AG04450 (cell line): ENCODE measurements at regions not wholly inside any gene's neighbourhood (a gene's known extent, or its start where the extent isn't known, plus 50 kb on each side); places are given as distances from the start of the nearest gene placed in this dataset.

Source experiments
- CTCF ChIA-PET: fragments of 300-600, 350-600 bp; formaldehyde crosslinking; extraction: SDS; loops from one replicate; lab custom pipeline; 2022; ENCODE audit warnings: antibody characterized with exemption, inconsistent platforms; lab: Charles Lee
- POLR2A ChIA-PET: fragments of 350-600 bp; formaldehyde crosslinking; extraction: SDS; loops from one replicate; lab custom pipeline; 2021; ENCODE audit warnings: antibody characterized with exemption, inconsistent platforms; lab: Yijun Ruan, JAX
- DNase-seq: peaks from one replicate; pipeline ENCODE4 v3.0.0-alpha.2; 2011; ENCODE audit warnings: low read depth, low spot score
- H3K27ac ChIP-seq: one replicate; pipeline ENCODE4 v1.5.1; 2012; ENCODE audit warnings: low read depth, low read length, control low read depth
- H3K27me3 ChIP-seq: one replicate; pipeline ENCODE4 v1.6.0; 2012; ENCODE audit warnings: low read length; ENCODE audit not compliant: control insufficient read depth, insufficient read depth
- H3K4me3 ChIP-seq: 2 replicates; pipeline ENCODE4 v1.5.1; 2011; ENCODE audit warnings: mild to moderate bottlenecking, low read depth, low read length, control low read depth
- H3K9me3 ChIP-seq: 2 replicates; pipeline ENCODE4 v1.5.1; 2012; ENCODE audit warnings: low read length; ENCODE audit not compliant: control insufficient read depth, insufficient read depth
- CTCF ChIP-seq: IDR thresholded peaks from 2 replicates; pipeline ENCODE4 v1.5.1; 2011; ENCODE audit warnings: low read depth, low read length, control low read depth, inconsistent platforms

- no peak overlapping the region for H3K27ac ChIP-seq
- TF ChIP-seq CTCF = no peak
- ChIA-PET CTCF (no interaction called here), POLR2A (no interaction called here)
- no peak overlapping the region for H3K4me3 ChIP-seq
- no peaks in the 10 kb centered on the region for H3K27me3 ChIP-seq
- DNase-seq = no peak
- no peaks in the 10 kb centered on the region for H3K9me3 ChIP-seq
These were observed 548.5 kb downstream of the SOX6 start for GRCh38 chr11:15807827-15808226.

DNA sequence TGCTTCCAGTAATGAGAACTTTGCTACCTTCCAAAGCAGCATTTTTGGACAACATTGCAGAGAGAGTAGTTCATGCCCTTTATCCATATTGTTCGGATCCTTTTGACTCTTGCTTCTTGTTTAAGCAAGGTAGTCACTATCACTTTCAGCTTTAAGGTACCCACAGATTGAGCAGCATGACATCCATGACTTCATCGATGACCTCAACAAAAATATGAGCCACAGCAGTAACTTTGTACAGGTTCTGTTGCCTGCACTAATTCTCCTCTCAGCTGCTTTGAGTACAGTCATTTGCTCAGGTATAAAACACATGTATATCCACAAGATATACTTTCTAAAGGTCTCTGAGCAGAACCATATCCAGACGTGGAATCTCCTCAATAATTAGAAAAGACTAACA, 546.3 kb downstream of the SOX6 start:
- Histone ChIP-seq H3K27me3 (no peaks in the 10 kb centered on the region), H3K9me3 (no peaks in the 10 kb centered on the region), H3K4me3 (no peak overlapping the region), H3K27ac (no peak overlapping the region)
- no peak for TF ChIP-seq CTCF
- ChIA-PET CTCF (no interaction called here), POLR2A (no interaction called here)
- DNase-seq = no peak

DNA sequence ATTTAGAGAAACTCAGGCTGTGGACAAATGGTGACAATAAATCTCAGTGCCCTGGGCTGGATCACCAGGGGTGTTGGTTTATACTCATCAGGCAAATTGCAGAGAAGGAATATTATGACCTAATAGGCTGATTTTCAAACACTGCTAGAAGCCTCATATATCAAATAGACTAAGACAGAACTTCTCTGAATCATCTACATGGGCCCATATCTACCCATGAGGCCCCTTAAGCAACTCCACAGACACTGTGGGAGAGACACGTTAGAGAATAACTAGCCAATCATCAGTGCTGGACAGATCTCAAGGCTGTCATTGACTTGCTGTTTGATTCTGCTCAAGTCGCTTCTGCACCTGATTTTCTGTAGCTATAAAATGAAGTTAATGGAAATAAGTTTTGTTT, 545.8 kb downstream of the SOX6 start:
- no peak for TF ChIP-seq CTCF
- no peak overlapping the region for H3K27ac ChIP-seq
- no peaks in the 10 kb centered on the region for H3K27me3 ChIP-seq
- CTCF ChIA-PET = no interaction called here
- H3K9me3 ChIP-seq = no peaks in the 10 kb centered on the region
- no peak overlapping the region for H3K4me3 ChIP-seq
- POLR2A ChIA-PET = no interaction called here
- no peak for DNase-seq

DNA sequence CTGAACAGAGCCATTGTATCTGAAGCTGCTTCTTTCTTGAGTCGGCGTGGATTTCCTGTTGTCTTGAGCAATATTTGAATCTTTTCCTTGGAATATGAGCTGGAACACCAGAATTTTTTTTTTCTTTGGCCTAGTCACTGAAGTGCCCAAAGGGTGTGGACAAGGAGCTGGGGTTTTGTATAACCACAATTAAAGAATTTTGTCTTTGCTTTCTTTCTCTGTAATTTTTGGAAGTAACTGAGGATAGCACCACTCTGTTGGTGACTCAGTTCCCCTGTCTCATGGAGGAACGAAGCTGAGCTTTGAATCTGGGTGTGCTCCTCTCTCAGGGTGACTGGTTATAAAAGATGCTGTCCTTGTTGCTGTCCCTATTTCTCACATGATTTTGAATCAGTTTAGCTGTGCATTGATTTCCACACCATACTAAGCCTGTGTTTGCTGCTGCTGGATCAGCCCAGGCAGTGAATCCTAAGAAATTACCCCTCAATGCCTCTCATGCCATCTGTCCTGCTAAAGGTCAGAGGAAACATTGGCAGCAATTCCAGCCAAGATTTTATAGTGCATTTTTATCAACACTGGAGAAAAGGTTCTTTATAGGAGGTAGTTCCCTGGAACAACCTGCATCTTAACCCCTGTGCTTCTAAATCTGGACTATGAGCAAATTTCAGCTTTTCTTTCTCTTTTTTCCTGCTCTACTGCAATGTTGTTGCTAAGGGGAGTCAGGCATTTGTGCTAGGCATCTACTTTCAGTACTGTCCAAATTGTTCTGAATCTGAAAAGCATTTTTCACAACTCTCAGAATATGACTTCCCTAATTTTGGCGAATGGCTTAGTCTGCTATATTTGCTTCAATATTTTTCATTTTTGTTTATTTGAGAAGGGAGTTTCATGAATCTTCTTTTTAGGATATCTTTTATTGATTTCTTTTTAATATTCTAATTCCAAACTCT, 540.8 kb downstream of the SOX6 start:
- no peaks in the 10 kb centered on the region for H3K27me3 ChIP-seq
- CTCF ChIA-PET = interaction anchor here (0.5 to 0.7 kb wide), 2 partner anchors 166 to 300 kb away, joined by 3 read pairs; no protein-coding TSS in a partner anchor
- H3K4me3 ChIP-seq = no peak overlapping the region
- H3K27ac ChIP-seq = no peak overlapping the region
- no peak for DNase-seq
- H3K9me3 ChIP-seq = peaks cover 3% of the 10 kb centered on the region
- no peak for TF ChIP-seq CTCF
- POLR2A ChIA-PET = no interaction called here

GRCh38 chr11:15816260-15816871, 540.0 kb downstream of the SOX6 start:
- no peaks in the 10 kb centered on the region for H3K27me3 ChIP-seq
- ChIA-PET POLR2A (no interaction called here), CTCF (no interaction called here)
- TF ChIP-seq CTCF = no peak
- H3K9me3 ChIP-seq = peaks cover 3% of the 10 kb centered on the region
- H3K4me3 ChIP-seq = no peak overlapping the region
- peak overlapping the region; percentile 86 for H3K27ac ChIP-seq
- peak; percentile 72 for DNase-seq
